HS-27A (cell line): ENCODE measurements at regions not wholly inside any gene's neighbourhood (a gene's known extent, or its start where the extent isn't known, plus 50 kb on each side); places are given as distances from the start of the nearest gene placed in this dataset.
"Not testable (repeated sequence)": the region's sequence is repeated elsewhere in the genome, so short reads cannot be mapped to it uniquely, and the experiment has no call there.

Experiments used
- DNase-seq: peaks from one replicate; pipeline ENCODE4 v3.0.0-alpha.2; 2012; ENCODE audit warnings: low read depth, missing footprints

GRCh38 chr2:59181347-59181746 lies 940.2 kb upstream of the FANCL start:
- DNase-seq, result no peak

GRCh38 chr2:59180621-59181020 lies 939.5 kb upstream of the FANCL start:
- DNase-seq, result no peak

- DNase-seq, result no peak
These were observed 939.0 kb upstream of the FANCL start for GRCh38 chr2:59180111-59180510.

- no peak for DNase-seq
These were observed 936.6 kb upstream of the FANCL start for GRCh38 chr2:59177748-59178147.

GRCh38 chr2:59176737-59177136 lies 935.6 kb upstream of the FANCL start:
- no peak for DNase-seq

- no peak for DNase-seq
These were observed 933.6 kb upstream of the FANCL start for GRCh38 chr2:59174536-59175243.

DNA sequence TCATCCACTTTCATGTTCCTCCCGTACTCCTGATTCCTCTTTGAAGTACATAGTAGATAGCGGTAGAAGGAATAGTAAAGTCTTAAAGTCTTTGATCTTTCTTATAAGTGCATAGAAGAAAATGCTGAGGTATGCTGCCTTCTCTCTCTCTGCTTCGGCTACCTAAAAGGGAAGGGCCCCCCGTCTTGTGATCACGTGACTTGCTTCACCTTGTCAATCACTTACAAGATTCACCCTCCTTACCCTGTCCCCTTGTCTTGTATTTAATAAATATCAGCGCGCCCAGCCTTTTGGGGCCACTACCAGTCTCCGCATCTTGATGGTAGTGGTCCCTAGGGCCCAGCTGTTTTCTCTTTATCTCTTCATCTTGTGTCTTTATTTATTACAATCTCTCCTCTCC lies 932.2 kb upstream of the FANCL start:
- DNase-seq, result no peak

- no peak for DNase-seq
These were observed 929.9 kb upstream of the FANCL start for GRCh38 chr2:59171019-59171418.

- DNase-seq, result no peak
These were observed 927.6 kb upstream of the FANCL start for GRCh38 chr2:59168766-59169165.

- DNase-seq, result no peak
These were observed 926.4 kb upstream of the FANCL start for GRCh38 chr2:59167514-59167913.

- not testable (repeated sequence) for DNase-seq
These were observed 916.8 kb upstream of the FANCL start for GRCh38 chr2:59157908-59158307.

GRCh38 chr2:59151805-59152204 lies 910.7 kb upstream of the FANCL start:
- no peak for DNase-seq

- no peak for DNase-seq
These were observed 909.2 kb upstream of the FANCL start for GRCh38 chr2:59150217-59150849.

GRCh38 chr2:59149271-59149670 lies 908.1 kb upstream of the FANCL start:
- no peak for DNase-seq

DNA sequence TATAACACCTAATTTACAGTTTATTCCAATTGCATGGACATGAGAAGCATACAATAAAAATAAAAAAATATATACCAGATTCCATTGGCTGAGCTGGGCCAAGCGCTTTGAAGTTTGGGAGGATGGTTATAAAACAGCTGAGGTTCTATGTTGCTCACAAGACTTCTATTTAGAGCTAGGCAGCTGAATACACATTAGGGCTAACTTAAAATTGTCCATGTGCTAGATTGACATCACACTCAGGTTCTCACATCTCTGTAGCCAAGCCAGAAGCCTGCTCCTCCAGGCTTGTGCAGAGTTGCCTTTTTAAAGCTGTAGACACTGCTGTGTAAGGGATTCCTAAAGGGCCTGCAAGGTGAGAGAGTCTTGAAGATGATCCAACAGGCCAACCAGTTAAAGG lies 871.1 kb upstream of the FANCL start:
- DNase-seq, result no peak

DNA sequence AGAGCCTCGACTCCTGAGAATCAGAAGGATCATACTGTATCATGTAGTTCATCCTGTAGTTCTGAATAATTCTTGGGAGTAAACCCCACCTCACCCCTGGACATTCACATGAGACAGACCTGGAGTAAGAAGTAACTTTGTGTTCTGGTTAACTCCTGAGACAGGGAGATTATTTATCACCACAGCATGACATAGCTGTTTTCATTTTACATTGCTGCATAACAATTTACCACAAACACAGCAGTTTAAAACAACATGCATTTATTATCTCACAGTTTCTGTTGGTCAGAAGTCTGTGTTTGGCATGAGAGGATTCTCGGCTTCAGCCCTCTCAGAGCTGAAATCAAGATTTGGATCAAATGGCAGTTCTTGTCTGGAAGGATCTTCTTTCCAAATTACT lies 855.8 kb upstream of the FANCL start:
- no peak for DNase-seq

GRCh38 chr2:59093571-59093970 lies 852.4 kb upstream of the FANCL start:
- DNase-seq, result no peak

- no peak for DNase-seq
These were observed 843.2 kb upstream of the FANCL start for GRCh38 chr2:59084326-59084725.

- DNase-seq, result no peak
These were observed 842.1 kb upstream of the FANCL start for GRCh38 chr2:59083075-59083828.

- DNase-seq, result no peak
These were observed 841.5 kb upstream of the FANCL start for GRCh38 chr2:59082657-59083056.

GRCh38 chr2:59080451-59081181 lies 839.5 kb upstream of the FANCL start:
- DNase-seq, result no peak

DNA sequence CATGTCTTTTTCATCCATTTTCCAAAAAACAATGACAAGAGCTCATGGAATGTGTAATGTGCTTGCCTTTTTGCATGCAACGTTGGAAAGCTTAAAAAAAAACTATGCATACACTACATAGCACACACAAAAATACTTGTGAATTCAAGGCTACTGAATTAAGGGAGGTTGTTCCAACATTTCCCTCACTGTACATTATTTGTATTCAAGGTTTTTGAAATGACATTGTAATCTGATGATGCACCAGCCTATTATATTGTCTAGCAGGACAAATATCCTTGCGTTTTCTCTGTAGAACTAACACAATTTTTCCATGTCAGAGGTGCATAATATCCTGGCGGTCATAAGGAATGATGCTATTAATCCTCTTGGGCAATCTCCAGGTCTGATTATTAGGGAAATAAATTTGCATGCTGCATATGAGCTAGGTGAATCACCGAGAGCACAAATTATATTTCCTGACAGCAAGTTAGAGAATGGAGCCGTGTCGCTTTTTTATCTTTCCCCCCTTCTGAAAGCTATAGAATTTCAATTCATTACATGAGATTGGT lies 836.9 kb upstream of the FANCL start:
- DNase-seq, result no peak
